ENCODE measurements at regions not wholly inside any gene's neighbourhood (a gene's known extent, or its start where the extent isn't known, plus 50 kb on each side); places are given as distances from the start of the nearest gene placed in this dataset.

GRCh38 chr3:72338082-72338941 lies 509.9 kb downstream of the SHQ1 start:
- peaks cover 5 to 44% of the 10 kb centered on the region in 2 experiments; a peak in 2 of 4 replicates for H3K4me1 ChIP-seq (ENCODE audit: control insufficient read depth in 1 of 2, insufficient read depth in 2 of 2, low read depth in 1 of 2, low read length in 1 of 2)
- H3K9ac ChIP-seq: no peak overlapping the region
- peaks cover 6% of the 10 kb centered on the region; the same call in 1 of the 2 replicates for H4K20me1 ChIP-seq (ENCODE audit: insufficient read depth)
- H3K27me3 ChIP-seq (ENCODE audit: insufficient read depth): peaks cover 2% of the 10 kb centered on the region; the same call in 1 of the 2 replicates
- no peaks in the 10 kb centered on the region for H3K36me3 ChIP-seq (replicated peaks in 1 of 2; ENCODE audit: control insufficient read depth in 1 of 2, insufficient read depth in 2 of 2, low read length in 1 of 2)
- no peak overlapping the region for H2AFZ ChIP-seq (ENCODE audit: low read depth)
- no peaks in the 10 kb centered on the region for H3K9me3 ChIP-seq
- no peak overlapping the region for H3K4me3 ChIP-seq (ENCODE audit: low read depth in 2 of 2, low read length in 1 of 2)
- ChIA-PET POLR2A (no interaction called here), CTCF (no interaction called here)
- peak overlapping the region in 1 of 2 experiments; percentile 27; a peak in 2 of 4 replicates for H3K27ac ChIP-seq (ENCODE audit: low read depth in 2 of 2, low read length in 1 of 2)
- H3K4me2 ChIP-seq: no peak overlapping the region
- H3F3A ChIP-seq (replicated peaks; ENCODE audit: insufficient read depth): peaks cover 21% of the 10 kb centered on the region
- no peak for DNase-seq
- WGBS (ENCODE audit: low lambda C conversion rate): 83% methylated on average over 4 of the region's 8 CpGs
- H3K79me2 ChIP-seq (ENCODE audit: insufficient read depth): no peaks in the 10 kb centered on the region
- TF ChIP-seq PBX3 (IDR thresholded peaks at IDR 0.05) (peak; percentile 48), TCF12 (IDR thresholded peaks at IDR 0.05) (no peak)
- no peaks in the 10 kb centered on the region for H3K9me2 ChIP-seq

- Histone ChIP-seq H3F3A (replicated peaks; ENCODE audit: insufficient read depth) (peaks cover 16% of the 10 kb centered on the region), H3K79me2 (ENCODE audit: insufficient read depth) (no peaks in the 10 kb centered on the region), H3K4me1 (ENCODE audit: control insufficient read depth in 1 of 2, insufficient read depth in 2 of 2, low read depth in 1 of 2, low read length in 1 of 2) (peaks cover 5 to 44% of the 10 kb centered on the region in 2 experiments; a peak in 2 of 4 replicates), H3K9me2 (no peaks in the 10 kb centered on the region), H3K27me3 (ENCODE audit: insufficient read depth) (peaks cover 7% of the 10 kb centered on the region; the same call in 1 of the 2 replicates), H3K4me3 (ENCODE audit: low read depth in 2 of 2, low read length in 1 of 2) (no peak overlapping the region), H4K20me1 (ENCODE audit: insufficient read depth) (no peaks in the 10 kb centered on the region), H3K9me3 (no peaks in the 10 kb centered on the region), H3K36me3 (replicated peaks in 1 of 2; ENCODE audit: control insufficient read depth in 1 of 2, insufficient read depth in 2 of 2, low read length in 1 of 2) (no peaks in the 10 kb centered on the region), H3K4me2 (no peak overlapping the region), H3K27ac (ENCODE audit: low read depth in 2 of 2, low read length in 1 of 2) (no peak overlapping the region), H2AFZ (ENCODE audit: low read depth) (no peak overlapping the region), H3K9ac (no peak overlapping the region)
- ChIA-PET POLR2A (no interaction called here), CTCF (no interaction called here)
- 92% methylated on average over 5 of the region's 5 CpGs for WGBS (ENCODE audit: low lambda C conversion rate)
- no peak for TF ChIP-seq POLR2AphosphoS5 (IDR thresholded peaks at IDR 0.05; ENCODE audit: low read depth, low read length)
- TF ChIP-seq JUND (IDR thresholded peaks at IDR 0.05): no peak
- TF ChIP-seq GATA2 (CRISPR knock-in tag; IDR thresholded peaks at IDR 0.05): no peak
- no peak for TF ChIP-seq RXRA (IDR thresholded peaks at IDR 0.05; ENCODE audit: borderline replicate concordance, low read depth)
- no peak for TF ChIP-seq IRF3 (IDR thresholded peaks at IDR 0.05; ENCODE audit: low read depth, low read length)
- no peak for TF ChIP-seq TCF12 (IDR thresholded peaks at IDR 0.05)
- no peak for TF ChIP-seq FOXM1 (IDR thresholded peaks at IDR 0.05; ENCODE audit: low read depth)
- no peak for DNase-seq
These were observed 510.8 kb downstream of the SHQ1 start for GRCh38 chr3:72337480-72337855.
